Smooth muscle cell (in vitro differentiated cells): ENCODE measurements at regions not wholly inside any gene's neighbourhood (a gene's known extent, or its start where the extent isn't known, plus 50 kb on each side); places are given as distances from the start of the nearest gene placed in this dataset.

Source experiments
- DNase-seq: peaks from one replicate; lab custom pipeline; 2025; ENCODE audit not compliant: unreplicated experiment; lab: John Stamatoyannopoulos, UW
- H2AFZ ChIP-seq: fragments of 200-600 bp; sonication (generic); 2 replicates; pipeline ENCODE4 v1.6.0; 2016; ENCODE audit warnings: antibody characterized with exemption, low read depth, mild to moderate bottlenecking
- H3F3A ChIP-seq: fragments of 200-600 bp; sonication (generic); 2 replicates; pipeline ENCODE4 v1.6.0; 2017; ENCODE audit warnings: antibody characterized with exemption, low read depth
- H3K27ac ChIP-seq: fragments of 200-600 bp; sonication (generic); 2 replicates; pipeline ENCODE4 v1.5.1; 2016; ENCODE audit warnings: low read depth, mild to moderate bottlenecking
- H3K27me3 ChIP-seq: fragments of 200-600 bp; sonication (generic); 2 replicates; pipeline ENCODE4 v1.6.1; 2016; ENCODE audit warnings: low read depth, mild to moderate bottlenecking
- H3K36me3 ChIP-seq: fragments of 200-600 bp; sonication (generic); 2 replicates; pipeline ENCODE4 v1.5.1; 2016; ENCODE audit warnings: low read depth
- H3K4me1 ChIP-seq: fragments of 200-600 bp; sonication (generic); 2 replicates; pipeline ENCODE4 v1.5.1; 2016; ENCODE audit warnings: low read depth
- H3K4me2 ChIP-seq: fragments of 200-600 bp; sonication (generic); 2 replicates; pipeline ENCODE4 v1.6.0; 2016; ENCODE audit warnings: mild to moderate bottlenecking
- H3K4me3 ChIP-seq: fragments of 200-600 bp; sonication (generic); 2 replicates; pipeline ENCODE4 v1.5.1; 2016; ENCODE audit warnings: mild to moderate bottlenecking
- H3K79me2 ChIP-seq: fragments of 200-600 bp; sonication (generic); 2 replicates; pipeline ENCODE4 v1.6.0; 2016; ENCODE audit warnings: low read depth, mild to moderate bottlenecking
- H3K9ac ChIP-seq: fragments of 200-600 bp; sonication (generic); 2 replicates; pipeline ENCODE4 v1.6.0; 2016; ENCODE audit warnings: low read depth
- H3K9me3 ChIP-seq: fragments of 200-600 bp; sonication (generic); replicated peaks from 2 replicates; pipeline ENCODE4 v1.5.1; 2016; ENCODE audit warnings: low read depth
- H4K20me1 ChIP-seq: fragments of 200-600 bp; sonication (generic); 2 replicates; pipeline ENCODE4 v1.6.0; 2016; ENCODE audit warnings: low read depth
- WGBS: methylation state at CpG from one replicate; pipeline ENCODE4 v1.1.7; 2016; ENCODE audit warnings: low lambda C conversion rate; 5-methylcytosine and 5-hydroxymethylcytosine counted together
- TF ChIP-seq, protein P1 (sequence below): fragments of 200-600 bp; sonication (generic); IDR thresholded peaks from 2 replicates; pipeline ENCODE4 v1.5.1; 2017; ENCODE audit warnings: borderline replicate concordance, mild to moderate bottlenecking, antibody characterized with exemption; ENCODE audit not compliant: insufficient read depth, poor library complexity, severe bottlenecking

GRCh38 chr17:13395346-13395745, 206.4 kb downstream of the HS3ST3A1 start:
- no peaks in the 10 kb centered on the region for H3K27me3 ChIP-seq
- H3K27ac ChIP-seq = peak overlapping the region; percentile 78
- H4K20me1 ChIP-seq = no peaks in the 10 kb centered on the region
- H3K79me2 ChIP-seq = no peaks in the 10 kb centered on the region
- H3K9ac ChIP-seq = no peak overlapping the region
- peaks cover 12% of the 10 kb centered on the region for H3K4me1 ChIP-seq
- H3K4me3 ChIP-seq = no peak overlapping the region
- no peaks in the 10 kb centered on the region for H3K9me3 ChIP-seq
- H3K36me3 ChIP-seq = no peaks in the 10 kb centered on the region
- H2AFZ ChIP-seq = peak overlapping the region; percentile 44
- DNase-seq = no peak
- peaks cover 6% of the 10 kb centered on the region for H3F3A ChIP-seq
- 66% methylated on average over 8 of the region's 8 CpGs for WGBS
- peak overlapping the region; percentile 27 for H3K4me2 ChIP-seq
- TF ChIP-seq, protein P1, sequence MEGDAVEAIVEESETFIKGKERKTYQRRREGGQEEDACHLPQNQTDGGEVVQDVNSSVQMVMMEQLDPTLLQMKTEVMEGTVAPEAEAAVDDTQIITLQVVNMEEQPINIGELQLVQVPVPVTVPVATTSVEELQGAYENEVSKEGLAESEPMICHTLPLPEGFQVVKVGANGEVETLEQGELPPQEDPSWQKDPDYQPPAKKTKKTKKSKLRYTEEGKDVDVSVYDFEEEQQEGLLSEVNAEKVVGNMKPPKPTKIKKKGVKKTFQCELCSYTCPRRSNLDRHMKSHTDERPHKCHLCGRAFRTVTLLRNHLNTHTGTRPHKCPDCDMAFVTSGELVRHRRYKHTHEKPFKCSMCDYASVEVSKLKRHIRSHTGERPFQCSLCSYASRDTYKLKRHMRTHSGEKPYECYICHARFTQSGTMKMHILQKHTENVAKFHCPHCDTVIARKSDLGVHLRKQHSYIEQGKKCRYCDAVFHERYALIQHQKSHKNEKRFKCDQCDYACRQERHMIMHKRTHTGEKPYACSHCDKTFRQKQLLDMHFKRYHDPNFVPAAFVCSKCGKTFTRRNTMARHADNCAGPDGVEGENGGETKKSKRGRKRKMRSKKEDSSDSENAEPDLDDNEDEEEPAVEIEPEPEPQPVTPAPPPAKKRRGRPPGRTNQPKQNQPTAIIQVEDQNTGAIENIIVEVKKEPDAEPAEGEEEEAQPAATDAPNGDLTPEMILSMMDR = no peak

DNA sequence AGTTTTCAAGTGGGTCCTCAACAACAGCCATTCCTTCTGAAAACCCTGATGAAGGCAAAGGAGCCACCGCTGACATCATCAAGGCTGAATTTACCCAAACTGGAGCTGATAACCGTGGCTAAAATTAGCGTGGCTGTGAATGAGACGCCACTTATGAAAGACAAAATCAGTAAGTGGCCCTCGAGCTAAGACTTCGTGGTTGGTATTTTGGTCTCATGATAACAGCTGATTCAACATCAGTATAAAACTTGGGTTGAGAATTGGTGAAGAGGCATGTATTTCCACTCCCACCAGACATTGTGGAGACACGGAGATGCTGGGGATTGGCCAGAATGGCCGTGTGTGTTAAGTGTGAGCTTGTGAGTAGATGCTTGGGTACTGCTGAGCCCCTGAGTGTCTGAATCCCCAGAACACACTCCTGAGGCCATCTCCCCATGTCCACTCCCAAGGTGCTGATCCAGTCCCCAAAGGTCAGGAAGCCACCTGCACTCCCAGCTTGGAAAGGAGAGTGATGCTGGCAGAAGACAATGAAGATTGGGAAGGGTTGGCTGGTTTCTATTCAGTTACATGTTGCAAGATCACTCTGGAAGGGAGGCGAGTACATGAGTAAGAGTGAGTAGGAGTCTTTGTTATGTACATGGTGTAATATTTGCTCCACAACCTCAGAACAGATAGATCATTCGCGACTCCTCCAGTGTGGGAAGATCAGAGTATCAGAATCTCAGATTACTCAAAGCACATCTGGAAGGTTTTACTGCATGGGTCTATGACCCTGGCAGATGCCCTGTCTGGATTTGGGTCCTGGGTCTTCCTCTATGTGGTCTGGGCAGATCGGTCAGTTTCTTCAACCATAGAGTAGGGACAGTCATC, 207.7 kb downstream of the HS3ST3A1 start:
- Histone ChIP-seq H3K36me3 (no peaks in the 10 kb centered on the region), H3K4me1 (peaks cover 12% of the 10 kb centered on the region), H3K27me3 (no peaks in the 10 kb centered on the region), H3K27ac (peak overlapping the region; percentile 78), H3F3A (peaks cover 6% of the 10 kb centered on the region), H3K79me2 (no peaks in the 10 kb centered on the region), H3K4me3 (no peak overlapping the region), H3K4me2 (no peak overlapping the region), H3K9me3 (no peaks in the 10 kb centered on the region), H3K9ac (peak overlapping the region; percentile 2), H2AFZ (no peak overlapping the region), H4K20me1 (no peaks in the 10 kb centered on the region)
- TF ChIP-seq, protein P1 = no peak
- 54% methylated on average over 12 of the region's 12 CpGs for WGBS
- no peak for DNase-seq

DNA sequence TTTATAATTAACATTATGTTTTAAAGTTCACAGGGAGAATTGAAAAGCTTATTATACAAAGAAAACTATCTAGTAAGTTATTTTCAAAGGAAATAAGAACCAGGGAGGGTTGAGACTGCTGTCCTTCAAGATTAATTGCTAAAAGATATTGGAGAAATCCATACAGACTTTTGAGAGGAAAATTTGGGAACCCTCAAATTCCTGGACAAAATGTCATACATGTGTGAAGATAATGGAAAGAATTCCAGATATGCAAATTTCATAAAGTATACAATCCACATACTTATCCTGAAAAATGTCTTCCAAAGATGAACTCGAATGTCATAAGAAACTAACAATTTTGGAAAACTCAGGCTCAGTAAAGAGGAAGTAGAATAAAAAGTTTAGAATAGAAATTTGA, 213.8 kb downstream of the HS3ST3A1 start:
- Histone ChIP-seq H3K4me3 (no peak overlapping the region), H2AFZ (no peak overlapping the region), H3K27ac (no peak overlapping the region), H3K9me3 (no peaks in the 10 kb centered on the region), H3K9ac (no peak overlapping the region), H3K27me3 (no peaks in the 10 kb centered on the region), H3K4me1 (no peaks in the 10 kb centered on the region), H3K36me3 (no peaks in the 10 kb centered on the region), H3K4me2 (no peak overlapping the region), H3K79me2 (no peaks in the 10 kb centered on the region), H3F3A (peaks cover 10% of the 10 kb centered on the region), H4K20me1 (no peaks in the 10 kb centered on the region)
- WGBS = 94% methylated on average over 1 of the region's 1 CpG
- no peak for DNase-seq
- TF ChIP-seq, protein P1 = no peak

- H3K27me3 ChIP-seq = no peaks in the 10 kb centered on the region
- no peak overlapping the region for H3K4me3 ChIP-seq
- H3K4me1 ChIP-seq = no peaks in the 10 kb centered on the region
- peaks cover 10% of the 10 kb centered on the region for H3F3A ChIP-seq
- TF ChIP-seq, protein P1 = no peak
- no peak overlapping the region for H3K27ac ChIP-seq
- no peak for DNase-seq
- no peak overlapping the region for H2AFZ ChIP-seq
- no peaks in the 10 kb centered on the region for H3K79me2 ChIP-seq
- H3K36me3 ChIP-seq = no peaks in the 10 kb centered on the region
- no peak overlapping the region for H3K4me2 ChIP-seq
- WGBS = 86% methylated on average over 5 of the region's 5 CpGs
- H3K9me3 ChIP-seq = no peaks in the 10 kb centered on the region
- H4K20me1 ChIP-seq = no peaks in the 10 kb centered on the region
- H3K9ac ChIP-seq = no peak overlapping the region
Observed at GRCh38 chr17:13387236-13387635, 214.5 kb downstream of the HS3ST3A1 start.
